Caco-2 (cell line): ENCODE measurements at regions not wholly inside any gene's neighbourhood (a gene's known extent, or its start where the extent isn't known, plus 50 kb on each side); places are given as distances from the start of the nearest gene placed in this dataset.

Experiments
- BruUV-seq: library from RNA; stranded (reverse); fragments of 400-500 nt; replicated peaks from 2 replicates; lab custom pipeline; 2021; lab: Mats Ljungman, UMichigan
- CTCF ChIA-PET: fragments of 300-600 bp; sonication (Branson Sonifier 250); formaldehyde crosslinking; loops from one replicate; lab custom pipeline; 2022; ENCODE audit warnings: antibody characterized with exemption; lab: Charles Lee
- POLR2A ChIA-PET: fragments of 300-600 bp; sonication (Branson Sonifier 250); formaldehyde crosslinking; loops from one replicate; lab custom pipeline; 2022; ENCODE audit warnings: antibody characterized with exemption; lab: Charles Lee
- DNase-seq, 2 experiments: peaks; one replicate each; pipeline versions ENCODE4 v3.0.0 to v3.0.0-alpha.2; 2020 to 2022
- H3K27me3 ChIP-seq: replicated peaks from 2 replicates; pipeline ENCODE4 v1.6.0; 2011; ENCODE audit warnings: low read length; ENCODE audit not compliant: control insufficient read depth, insufficient read depth
- H3K36me3 ChIP-seq: 2 replicates; pipeline ENCODE4 v1.5.1; 2011; ENCODE audit warnings: low read length; ENCODE audit not compliant: control insufficient read depth, insufficient read depth
- H3K4me1 ChIP-seq: fragments of 250-450 bp; sonication (Bioruptor Pico); 2 replicates; pipeline ENCODE4 v1.5.1; 2020; ENCODE audit warnings: mild to moderate bottlenecking
- H3K4me3 ChIP-seq: 2 replicates; pipeline ENCODE4 v1.5.1; 2011; ENCODE audit warnings: low read depth, mild to moderate bottlenecking, control low read depth, low read length
- H3K9me3 ChIP-seq: fragments of 250-450 bp; sonication (Bioruptor Pico); 2 replicates; pipeline ENCODE4 v1.5.1; 2020; ENCODE audit warnings: mild to moderate bottlenecking, moderate library complexity
- H3K27ac Mint-ChIP-seq: one replicate; pipeline ENCODE4 v1.8.0; 2022; ENCODE audit warnings: mixed read lengths; ENCODE audit not compliant: unreplicated experiment
- H3K27me3 Mint-ChIP-seq: one replicate; pipeline ENCODE4 v1.8.0; 2022; ENCODE audit warnings: mixed read lengths; ENCODE audit not compliant: insufficient read depth, unreplicated experiment
- H3K36me3 Mint-ChIP-seq: one replicate; pipeline ENCODE4 v1.8.0; 2022; ENCODE audit warnings: mild to moderate bottlenecking, mixed read lengths; ENCODE audit not compliant: insufficient read depth, unreplicated experiment
- H3K4me1 Mint-ChIP-seq: one replicate; pipeline ENCODE4 v1.8.0; 2022; ENCODE audit warnings: low read depth, mixed read lengths; ENCODE audit not compliant: unreplicated experiment
- H3K4me3 Mint-ChIP-seq: one replicate; pipeline ENCODE4 v1.8.0; 2022; ENCODE audit warnings: mild to moderate bottlenecking, moderate library complexity, mixed read lengths; ENCODE audit not compliant: unreplicated experiment
- H3K9me3 Mint-ChIP-seq: one replicate; pipeline ENCODE4 v1.8.0; 2022; ENCODE audit warnings: mixed read lengths; ENCODE audit not compliant: unreplicated experiment
- intact Hi-C: fragments of 100-400 bp; cut with micrococcal nuclease; formaldehyde crosslinking; loops from one replicate; pipeline ENCODE4 v1.10.0; 2022; ENCODE audit not compliant: unreplicated experiment
- TF ChIP-seq, protein P1 (sequence below), 2 experiments: fragments of 200-600 bp in 1 of 2; IDR thresholded peaks; 1 replicate in 1 of 2; 2 replicates in 1 of 2; pipeline versions ENCODE4 v1.5.1 to v1.8.0; 2011 to 2022; ENCODE audit warnings: antibody characterized with exemption in 1 of 2, control low read depth in 1 of 2, inconsistent platforms in 1 of 2, low read depth in 1 of 2, low read length in 1 of 2, mild to moderate bottlenecking in 1 of 2, moderate library complexity in 1 of 2; ENCODE audit not compliant: insufficient read depth in 1 of 2, severe bottlenecking in 1 of 2, unreplicated experiment in 1 of 2

- no peaks in the 10 kb centered on the region for H3K27me3 ChIP-seq
- Mint-ChIP-seq H3K4me3 (no peak overlapping the region), H3K36me3 (no peaks in the 10 kb centered on the region), H3K27me3 (no peaks in the 10 kb centered on the region), H3K27ac (no peak overlapping the region), H3K9me3 (no peaks in the 10 kb centered on the region), H3K4me1 (peaks cover 12% of the 10 kb centered on the region)
- peaks cover 15% of the 10 kb centered on the region for H3K4me1 ChIP-seq
- no peak for DNase-seq
- no peak overlapping the region for H3K4me3 ChIP-seq
- TF ChIP-seq, protein P1, sequence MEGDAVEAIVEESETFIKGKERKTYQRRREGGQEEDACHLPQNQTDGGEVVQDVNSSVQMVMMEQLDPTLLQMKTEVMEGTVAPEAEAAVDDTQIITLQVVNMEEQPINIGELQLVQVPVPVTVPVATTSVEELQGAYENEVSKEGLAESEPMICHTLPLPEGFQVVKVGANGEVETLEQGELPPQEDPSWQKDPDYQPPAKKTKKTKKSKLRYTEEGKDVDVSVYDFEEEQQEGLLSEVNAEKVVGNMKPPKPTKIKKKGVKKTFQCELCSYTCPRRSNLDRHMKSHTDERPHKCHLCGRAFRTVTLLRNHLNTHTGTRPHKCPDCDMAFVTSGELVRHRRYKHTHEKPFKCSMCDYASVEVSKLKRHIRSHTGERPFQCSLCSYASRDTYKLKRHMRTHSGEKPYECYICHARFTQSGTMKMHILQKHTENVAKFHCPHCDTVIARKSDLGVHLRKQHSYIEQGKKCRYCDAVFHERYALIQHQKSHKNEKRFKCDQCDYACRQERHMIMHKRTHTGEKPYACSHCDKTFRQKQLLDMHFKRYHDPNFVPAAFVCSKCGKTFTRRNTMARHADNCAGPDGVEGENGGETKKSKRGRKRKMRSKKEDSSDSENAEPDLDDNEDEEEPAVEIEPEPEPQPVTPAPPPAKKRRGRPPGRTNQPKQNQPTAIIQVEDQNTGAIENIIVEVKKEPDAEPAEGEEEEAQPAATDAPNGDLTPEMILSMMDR (IDR thresholded peaks at IDR 0.05; ENCODE audit: insufficient read depth in 1 of 2, low read depth in 1 of 2, low read length in 1 of 2, severe bottlenecking in 1 of 2, unreplicated experiment in 1 of 2), result no peak
- H3K9me3 ChIP-seq, result peaks cover 7% of the 10 kb centered on the region
- CTCF ChIA-PET, result no interaction called here
- no TSS peak for BruUV-seq
- intact Hi-C loops, result loop anchor here (5.0 kb wide), 1 partner anchor 80 kb away; no protein-coding TSS in a partner anchor
- POLR2A ChIA-PET, result no interaction called here
- no peaks in the 10 kb centered on the region for H3K36me3 ChIP-seq
These were observed 172.1 kb upstream of the LRRN1 start for GRCh38 chr3:3627114-3627513.

DNA sequence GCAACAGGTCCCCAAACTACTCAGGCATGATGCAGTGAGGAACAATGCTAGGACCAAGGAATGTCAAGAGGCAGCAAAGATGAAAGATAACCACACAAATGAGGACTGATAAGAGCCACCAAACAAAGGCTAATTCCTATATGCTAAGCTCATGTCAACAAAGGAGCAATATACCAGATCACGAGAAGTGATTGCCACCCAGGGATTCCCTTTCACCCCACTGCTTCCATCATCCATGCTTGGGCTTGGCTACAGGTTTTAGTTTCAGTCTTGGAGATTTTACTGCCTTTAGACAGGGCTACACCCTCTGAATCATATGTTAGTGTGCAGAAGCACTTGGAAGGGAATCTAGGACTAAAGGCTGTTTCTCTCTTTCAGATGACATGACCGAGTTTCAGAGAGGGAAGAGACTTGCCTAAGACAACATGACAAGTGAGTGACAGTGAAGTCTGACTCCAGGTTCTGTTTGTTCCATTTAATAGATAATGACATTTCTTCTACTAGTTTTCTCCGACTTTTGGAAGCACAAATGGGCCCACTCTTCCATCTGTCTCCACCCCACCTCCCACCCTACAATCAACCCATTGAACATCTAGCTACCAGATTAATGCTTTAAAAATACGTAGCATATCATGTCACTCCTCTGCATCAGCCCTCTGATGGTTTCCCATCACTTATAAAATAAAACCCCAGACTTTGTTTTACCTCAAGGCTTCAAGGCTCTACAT lies 173.5 kb upstream of the LRRN1 start:
- Mint-ChIP-seq H3K4me3 (peak overlapping the region; percentile 45), H3K4me1 (peaks cover 12% of the 10 kb centered on the region), H3K27ac (peak overlapping the region; percentile 78), H3K36me3 (no peaks in the 10 kb centered on the region), H3K9me3 (peaks cover 9% of the 10 kb centered on the region), H3K27me3 (no peaks in the 10 kb centered on the region)
- ChIA-PET CTCF (no interaction called here), POLR2A (no interaction called here)
- no TSS peak for BruUV-seq
- intact Hi-C loops, result loop anchor here (1.0 to 5.0 kb wide), 2 partner anchors 21 to 82 kb away; no protein-coding TSS in a partner anchor
- TF ChIP-seq, protein P1 (IDR thresholded peaks at IDR 0.05; ENCODE audit: insufficient read depth in 1 of 2, low read depth in 1 of 2, low read length in 1 of 2, severe bottlenecking in 1 of 2, unreplicated experiment in 1 of 2), result no peak
- Histone ChIP-seq H3K4me1 (peaks cover 15% of the 10 kb centered on the region), H3K4me3 (no peak overlapping the region), H3K36me3 (no peaks in the 10 kb centered on the region), H3K27me3 (no peaks in the 10 kb centered on the region), H3K9me3 (peaks cover 7% of the 10 kb centered on the region)
- DNase-seq, result peak; percentile 64 to 67

DNA sequence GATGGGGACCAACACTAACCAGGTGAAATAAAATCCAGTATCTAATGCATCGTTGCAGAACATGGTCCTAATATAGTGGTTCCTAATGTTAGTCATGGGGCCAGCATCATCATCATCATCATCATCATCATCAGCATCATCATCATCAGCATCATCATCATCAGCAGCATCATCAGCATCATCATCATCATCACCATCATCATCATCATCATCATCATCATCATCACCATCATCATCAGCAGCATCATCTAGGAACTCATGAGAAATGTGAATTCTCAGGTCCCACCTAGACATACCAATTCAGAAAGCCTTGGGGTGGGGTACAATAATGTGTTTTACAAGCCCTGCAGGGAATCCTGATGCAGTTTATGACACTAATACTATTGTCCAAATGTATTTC lies 179.4 kb upstream of the LRRN1 start:
- DNase-seq, result no peak
- intact Hi-C loops, result no loop called here
- Mint-ChIP-seq H3K27me3 (peaks cover 5% of the 10 kb centered on the region), H3K4me3 (no peak overlapping the region), H3K36me3 (no peaks in the 10 kb centered on the region), H3K27ac (no peak overlapping the region), H3K4me1 (no peaks in the 10 kb centered on the region), H3K9me3 (peaks cover 11% of the 10 kb centered on the region)
- ChIA-PET POLR2A (no interaction called here), CTCF (no interaction called here)
- H3K36me3 ChIP-seq, result no peaks in the 10 kb centered on the region
- H3K4me3 ChIP-seq, result no peak overlapping the region
- no TSS peak for BruUV-seq
- TF ChIP-seq, protein P1 (IDR thresholded peaks at IDR 0.05; ENCODE audit: insufficient read depth in 1 of 2, low read depth in 1 of 2, low read length in 1 of 2, severe bottlenecking in 1 of 2, unreplicated experiment in 1 of 2), result no peak
- peaks cover 3% of the 10 kb centered on the region; the same call in 1 of the 2 replicates for H3K9me3 ChIP-seq
- no peaks in the 10 kb centered on the region for H3K27me3 ChIP-seq
- H3K4me1 ChIP-seq, result peaks cover 2% of the 10 kb centered on the region; the same call in 1 of the 2 replicates
